Erythroblast (primary cell): ENCODE measurements at regions not wholly inside any gene's neighbourhood (a gene's known extent, or its start where the extent isn't known, plus 50 kb on each side); places are given as distances from the start of the nearest gene placed in this dataset.

Source experiments
- GATA1 ChIP-seq: IDR thresholded peaks from 2 replicates; pipeline ENCODE4 v1.6.1; 2011; ENCODE audit warnings: low read depth, mild to moderate bottlenecking, control low read depth, low read length, moderate library complexity
- POLR2A ChIP-seq: IDR thresholded peaks from 2 replicates; pipeline ENCODE4 v1.6.1; 2011; ENCODE audit warnings: mild to moderate bottlenecking, low read length

- TF ChIP-seq POLR2A, result no peak
- TF ChIP-seq GATA1, result no peak
Observed at GRCh38 chrX:109862433-109862832, 129.4 kb upstream of the ACSL4 start.
